ENCODE measurements at regions not wholly inside any gene's neighbourhood (a gene's known extent, or its start where the extent isn't known, plus 50 kb on each side); places are given as distances from the start of the nearest gene placed in this dataset.

GRCh38 chr20:12084482-12084881 is 166.8 kb downstream of the BTBD3 start:
- Histone ChIP-seq H3K79me2 (ENCODE audit: control insufficient read depth, insufficient read depth, low read length) (no peaks in the 10 kb centered on the region), H3K4me2 (ENCODE audit: insufficient read depth, low read length) (no peak overlapping the region), H3K27ac (ENCODE audit: insufficient read depth, low read depth, low read length) (no peak overlapping the region), H2AFZ (ENCODE audit: low read depth, low read length) (no peak overlapping the region), H3K4me1 (ENCODE audit: control insufficient read depth, extremely low read depth, insufficient read depth, low read length) (no peaks in the 10 kb centered on the region), H4K20me1 (replicated peaks; ENCODE audit: control insufficient read depth, extremely low read depth, insufficient read depth, low read length) (no peaks in the 10 kb centered on the region), H3K9ac (replicated peaks; ENCODE audit: extremely low read depth, insufficient read depth, low read length) (no peak overlapping the region), H3K27me3 (ENCODE audit: control insufficient read depth in 2 of 2, insufficient read depth in 2 of 2, low read length in 2 of 2) (peaks cover 0 to 6% of the 10 kb centered on the region in 2 experiments), H3K4me3 (replicated peaks in 1 of 3; ENCODE audit: insufficient read depth in 1 of 3, low read depth in 1 of 3, low read length in 3 of 3) (no peak overlapping the region), H3K36me3 (ENCODE audit: control insufficient read depth in 2 of 2, extremely low read depth in 1 of 2, insufficient read depth in 2 of 2, low read length in 2 of 2) (no peaks in the 10 kb centered on the region), H3K9me3 (replicated peaks; ENCODE audit: control insufficient read depth, insufficient read depth, low read length) (no peaks in the 10 kb centered on the region), H3K9me1 (replicated peaks; ENCODE audit: control insufficient read depth, extremely low read depth, insufficient read depth, low read length) (no peaks in the 10 kb centered on the region)
- FAIRE-seq (no peak), DNase-seq (ENCODE audit: low read depth, low spot score) (no peak)
- TF ChIP-seq EZH2 (IDR thresholded peaks at IDR 0.05; ENCODE audit: borderline replicate concordance, low read depth, low read length, severe bottlenecking) (no peak), FOS (IDR thresholded peaks at IDR 0.05; ENCODE audit: borderline replicate concordance, insufficient read depth, low read length) (no peak), POLR2A (IDR thresholded peaks at IDR 0.05; ENCODE audit: low read depth, low read length) (no peak), MAX (IDR thresholded peaks at IDR 0.05; ENCODE audit: insufficient read depth, insufficient read length) (no peak), JUN (IDR thresholded peaks at IDR 0.05; ENCODE audit: borderline replicate concordance, insufficient read depth, insufficient read length, low read depth) (no peak), POLR2AphosphoS5 (IDR thresholded peaks at IDR 0.05; ENCODE audit: insufficient read depth, low read depth, low read length) (no peak), GATA2 (IDR thresholded peaks at IDR 0.05; ENCODE audit: insufficient read depth, insufficient read length, low read depth, low read length) (no peak), MYC (IDR thresholded peaks at IDR 0.05; ENCODE audit: low read depth, low read length) (no peak), CTCF (IDR thresholded peaks at IDR 0.05; ENCODE audit: extremely low read depth in 1 of 2, insufficient read depth in 1 of 2, low read depth in 1 of 2, low read length in 2 of 2) (no peak)
- intact Hi-C loops (cut with micrococcal nuclease) = no loop called here
- BruUV-seq (replicated peaks) = no TSS peak
- ChIA-PET POLR2A (no interaction called here), CTCF (no interaction called here)
- dilution Hi-C loops (cut with MboI; ENCODE audit: extremely low pct_ligation_motif_present, low sequenced_read_pairs) = no loop called here
